Adrenal gland (tissue), 9 donors: ENCODE measurements at regions not wholly inside any gene's neighbourhood (a gene's known extent, or its start where the extent isn't known, plus 50 kb on each side); places are given as distances from the start of the nearest gene placed in this dataset.

Experiments used
- DNase-seq, 7 donors: peaks; one replicate each; pipeline ENCODE4 v3.0.0-alpha.2; 2019 to 2020
- H3K27ac ChIP-seq, 5 donors: fragments of 200-600 bp; sonication (generic) in 4 of 5; 1 replicate in 3 of 5; 2 replicates in 2 of 5; pipeline versions ENCODE4 v1.5.1 to v1.8.0; 2016 to 2020; ENCODE audit warnings: mild to moderate bottlenecking in 1 of 5
- H3K27me3 ChIP-seq: fragments of 200-600 bp; 2 replicates; pipeline ENCODE4 v1.8.0; 2021
- H3K36me3 ChIP-seq, 2 donors: fragments of 200-600 bp; replicated peaks in 1 of 2; 1 replicate in 1 of 2; 2 replicates in 1 of 2; pipeline versions ENCODE4 v1.5.1 to v1.8.0; 2018 to 2022
- H3K4me1 ChIP-seq, 2 donors: fragments of 200-600 bp; replicated peaks in 1 of 2; 1 replicate in 1 of 2; 2 replicates in 1 of 2; pipeline versions ENCODE4 v1.5.1 to v1.8.0; 2018 to 2021
- H3K4me3 ChIP-seq, 4 donors: fragments of 200-600 bp; sonication (generic) in 3 of 4; one replicate each; pipeline ENCODE4 v1.5.1; 2016 to 2018
- H3K9me3 ChIP-seq, 3 donors: fragments of 200-600 bp; sonication (generic) in 1 of 3; replicated peaks in 1 of 3; 1 replicate in 2 of 3; 2 replicates in 1 of 3; pipeline versions ENCODE4 v1.5.1 to v1.8.0; 2016 to 2021
- CTCF ChIP-seq, 6 experiments: fragments of 450-650 bp in 4 of 6; fragments of 200-600 bp in 2 of 6; sonication (generic) in 1 of 6; IDR thresholded peaks; 1 replicate in 5 of 6; 2 replicates in 1 of 6; pipeline versions ENCODE4 v1.5.1 to v1.8.0; 2016 to 2021; ENCODE audit warnings: antibody characterized with exemption in 6 of 6, mild to moderate bottlenecking in 2 of 6, moderate library complexity in 1 of 6
- POLR2A ChIP-seq, 2 donors: fragments of 450-650 bp; IDR thresholded peaks; one replicate each; pipeline ENCODE4 v1.6.1; 2017; ENCODE audit warnings: antibody characterized with exemption in 2 of 2, mild to moderate bottlenecking in 2 of 2, moderate library complexity in 1 of 2
- WGBS, 4 donors: extraction: QIAGEN DNeasy Blood & Tissue Kit in 2 of 4; methylation state at CpG; one replicate each; pipeline versions ENCODE4 v1.1.5 to v1.1.7; 2013 to 2017; 5-methylcytosine and 5-hydroxymethylcytosine counted together
- intact Hi-C, 2 donors: fragments of 100-400 bp; cut with DNase I; formaldehyde crosslinking; loops; one replicate each; pipeline versions ENCODE4 v1.14.1 to v1.15.0; 2022 to 2023
- donor health status: healthy with polysubstance abuse.
- donor health status: Bipolar disorder and iron deficiency.
- donor health status: DM: yes; HTN: yes; CAD: no.
- donor health status: DM: no; HTN: no; CAD: no.
- donor health status: DM: no; HTN: no; CAD: no.

DNA sequence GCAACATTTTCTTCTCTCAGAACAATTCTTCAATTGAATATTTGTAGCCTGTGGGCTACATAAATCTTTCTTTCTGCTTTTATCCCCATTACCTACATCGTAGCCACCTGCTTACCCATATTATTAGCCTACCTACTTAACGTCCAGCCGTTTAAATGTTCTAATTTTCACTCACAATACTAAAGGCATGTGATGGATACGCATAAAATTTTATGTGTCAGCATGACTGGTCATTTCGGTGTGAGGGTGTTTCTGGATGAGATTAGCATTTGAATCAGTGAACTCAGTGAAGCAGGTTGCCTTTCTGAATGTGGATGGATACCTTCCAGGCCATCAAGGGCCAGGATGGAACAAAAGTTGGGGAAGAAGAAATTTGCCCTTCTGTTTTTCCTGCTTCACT is 1722.5 kb upstream of the ACO1 start:
- no peak overlapping the region for H3K4me3 ChIP-seq
- no peaks in the 10 kb centered on the region for H3K9me3 ChIP-seq
- DNase-seq = no peak
- intact Hi-C loops = no loop called here
- H3K27ac ChIP-seq = no peak overlapping the region
- no peaks in the 10 kb centered on the region for H3K27me3 ChIP-seq
- TF ChIP-seq POLR2A (IDR thresholded peaks at IDR 0.05) (no peak), CTCF (IDR thresholded peaks at IDR 0.05) (no peak)
- no peaks in the 10 kb centered on the region for H3K36me3 ChIP-seq
- no peaks in the 10 kb centered on the region for H3K4me1 ChIP-seq
- 68 to 73% (median 71%) methylated on average over 5 of the region's 5 CpGs for WGBS, 4 donors

- intact Hi-C loops = no loop called here
- H3K4me3 ChIP-seq = no peak overlapping the region
- no peak overlapping the region for H3K27ac ChIP-seq
- DNase-seq = no peak
- no peaks in the 10 kb centered on the region for H3K9me3 ChIP-seq
- H3K4me1 ChIP-seq = no peaks in the 10 kb centered on the region
- H3K36me3 ChIP-seq = no peaks in the 10 kb centered on the region
- WGBS, 4 donors = 75 to 90% (median 83%) methylated on average over 4 to 13 of the region's 13 CpGs
- no peak for TF ChIP-seq CTCF (IDR thresholded peaks at IDR 0.05)
- no peak for TF ChIP-seq POLR2A (IDR thresholded peaks at IDR 0.05)
- no peaks in the 10 kb centered on the region for H3K27me3 ChIP-seq
These were observed 1713.5 kb upstream of the ACO1 start for GRCh38 chr9:30670805-30671562.

GRCh38 chr9:30673132-30673531 is 1711.3 kb upstream of the ACO1 start:
- H3K4me3 ChIP-seq = no peak overlapping the region
- H3K36me3 ChIP-seq = no peaks in the 10 kb centered on the region
- H3K27me3 ChIP-seq = no peaks in the 10 kb centered on the region
- no peak for TF ChIP-seq POLR2A (IDR thresholded peaks at IDR 0.05)
- TF ChIP-seq CTCF (IDR thresholded peaks at IDR 0.05) = no peak
- DNase-seq = no peak
- WGBS, 4 donors = 82 to 94% (median 88%) methylated on average over 1 of the region's 1 CpG
- H3K4me1 ChIP-seq = no peaks in the 10 kb centered on the region
- H3K27ac ChIP-seq = no peak overlapping the region
- no peaks in the 10 kb centered on the region for H3K9me3 ChIP-seq
- intact Hi-C loops = no loop called here

GRCh38 chr9:30676651-30677050 is 1707.8 kb upstream of the ACO1 start:
- Histone ChIP-seq H3K4me3 (no peak overlapping the region), H3K9me3 (no peaks in the 10 kb centered on the region), H3K36me3 (no peaks in the 10 kb centered on the region), H3K27me3 (no peaks in the 10 kb centered on the region), H3K4me1 (no peaks in the 10 kb centered on the region), H3K27ac (no peak overlapping the region)
- intact Hi-C loops = no loop called here
- no peak for TF ChIP-seq CTCF (IDR thresholded peaks at IDR 0.05)
- no peak for TF ChIP-seq POLR2A (IDR thresholded peaks at IDR 0.05)
- 33 to 44% (median 43%) methylated on average over 1 of the region's 1 CpG for WGBS, 4 donors
- no peak for DNase-seq
